ENCODE measurements at regions not wholly inside any gene's neighbourhood (a gene's known extent, or its start where the extent isn't known, plus 50 kb on each side); places are given as distances from the start of the nearest gene placed in this dataset.

- no peak for TF ChIP-seq FOSL1 (IDR thresholded peaks at IDR 0.05; ENCODE audit: low read depth)
Measured at GRCh38 chr5:106314221-106314824, 1356.4 kb downstream of the EFNA5 start (continued).

DNA sequence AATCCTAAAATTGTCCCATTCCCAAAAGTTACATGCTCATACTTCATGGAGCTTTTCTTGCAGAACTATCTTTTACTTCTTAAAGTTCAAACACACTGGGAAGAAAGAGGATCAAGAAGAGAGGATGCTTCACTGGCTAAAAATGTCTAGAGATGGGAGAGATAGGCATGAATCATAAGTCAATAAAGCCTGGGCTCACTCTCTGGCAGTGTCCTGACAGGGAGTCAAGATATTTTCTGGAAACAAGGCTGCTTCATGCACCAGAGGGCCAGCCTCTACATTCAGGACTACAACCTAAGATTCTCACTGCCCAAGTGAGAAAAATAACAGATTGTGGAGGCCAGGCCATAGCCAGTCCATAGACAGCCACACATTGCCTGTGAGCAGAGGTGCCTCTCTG, 1358.4 kb downstream of the EFNA5 start:
- H2AFZ ChIP-seq (ENCODE audit: low read depth, low read length, poor library complexity, severe bottlenecking), result no peak overlapping the region
- ChIA-PET CTCF (no interaction called here), POLR2A (no interaction called here), RAD21 (ENCODE audit: low non-redundant PET in 1 of 2, low total read pairs in 2 of 2, uncharacterized antibody in 2 of 2, unreplicated experiment in 2 of 2) (no interaction called here)
- intact Hi-C loops (cut with micrococcal nuclease), result no loop called here
- H3K9me3 ChIP-seq (ENCODE audit: control insufficient read depth in 1 of 2, insufficient read depth in 1 of 2, low read depth in 1 of 2, low read length in 2 of 2), result no peaks in the 10 kb centered on the region
- H4K20me1 ChIP-seq (ENCODE audit: insufficient read depth), result no peaks in the 10 kb centered on the region
- H3K9me2 ChIP-seq (ENCODE audit: insufficient read depth), result no peaks in the 10 kb centered on the region
- no peak overlapping the region for H3K4me2 ChIP-seq (ENCODE audit: low read length)
- H3K4me3 ChIP-seq (replicated peaks in 1 of 2; ENCODE audit: low read depth in 1 of 2, low read length in 2 of 2), result no peak overlapping the region
- no peak for DNase-seq (ENCODE audit: low read depth, low spot score)
- no TSS peak for BruUV-seq (replicated peaks)
- no peaks in the 10 kb centered on the region for H3K36me3 ChIP-seq (ENCODE audit: control insufficient read depth in 1 of 2, insufficient read depth in 2 of 2, low read length in 2 of 2)
- no peaks in the 10 kb centered on the region for H3K27me3 ChIP-seq (ENCODE audit: insufficient read depth, low read length)
- TF ChIP-seq YY1 (IDR thresholded peaks at IDR 0.05; ENCODE audit: extremely low read depth, insufficient replicate concordance, low read depth, low read length), result no peak
- no peak for TF ChIP-seq SP1 (IDR thresholded peaks at IDR 0.05; ENCODE audit: low read depth)
- TF ChIP-seq, protein P1, sequence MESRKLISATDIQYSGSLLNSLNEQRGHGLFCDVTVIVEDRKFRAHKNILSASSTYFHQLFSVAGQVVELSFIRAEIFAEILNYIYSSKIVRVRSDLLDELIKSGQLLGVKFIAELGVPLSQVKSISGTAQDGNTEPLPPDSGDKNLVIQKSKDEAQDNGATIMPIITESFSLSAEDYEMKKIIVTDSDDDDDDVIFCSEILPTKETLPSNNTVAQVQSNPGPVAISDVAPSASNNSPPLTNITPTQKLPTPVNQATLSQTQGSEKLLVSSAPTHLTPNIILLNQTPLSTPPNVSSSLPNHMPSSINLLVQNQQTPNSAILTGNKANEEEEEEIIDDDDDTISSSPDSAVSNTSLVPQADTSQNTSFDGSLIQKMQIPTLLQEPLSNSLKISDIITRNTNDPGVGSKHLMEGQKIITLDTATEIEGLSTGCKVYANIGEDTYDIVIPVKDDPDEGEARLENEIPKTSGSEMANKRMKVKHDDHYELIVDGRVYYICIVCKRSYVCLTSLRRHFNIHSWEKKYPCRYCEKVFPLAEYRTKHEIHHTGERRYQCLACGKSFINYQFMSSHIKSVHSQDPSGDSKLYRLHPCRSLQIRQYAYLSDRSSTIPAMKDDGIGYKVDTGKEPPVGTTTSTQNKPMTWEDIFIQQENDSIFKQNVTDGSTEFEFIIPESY (IDR thresholded peaks at IDR 0.05; ENCODE audit: extremely low read depth, insufficient replicate concordance, low read length), result no peak
- no peak for TF ChIP-seq FOSL1 (IDR thresholded peaks at IDR 0.05; ENCODE audit: low read depth)
- no peak for TF ChIP-seq SRF (IDR thresholded peaks at IDR 0.05; ENCODE audit: low read depth)
- no peak for TF ChIP-seq SIN3A (IDR thresholded peaks at IDR 0.05; ENCODE audit: low read depth)
- TF ChIP-seq RAD21 (IDR thresholded peaks at IDR 0.05; ENCODE audit: low read depth), result no peak
- no peak for TF ChIP-seq REST (IDR thresholded peaks at IDR 0.05; ENCODE audit: low read depth)
- TF ChIP-seq EZH2phosphoT487 (IDR thresholded peaks at IDR 0.05; ENCODE audit: borderline replicate concordance), result no peak
- no peak for TF ChIP-seq ELF1 (IDR thresholded peaks at IDR 0.05; ENCODE audit: borderline replicate concordance, low read depth)
- ATAC-seq, result no peak
- no peaks in the 10 kb centered on the region for H3K79me2 ChIP-seq (ENCODE audit: insufficient read depth, low read length)
- no peak overlapping the region for H3K27ac ChIP-seq (ENCODE audit: low read depth, low read length)
- H3K9ac ChIP-seq (ENCODE audit: low read length), result no peak overlapping the region
- H3K4me1 ChIP-seq (ENCODE audit: control insufficient read depth in 1 of 2, insufficient read depth in 2 of 2, low read length in 2 of 2), result no peaks in the 10 kb centered on the region

All from HCT116 (cell line).